PC-3 (cell line): ENCODE measurements at regions not wholly inside any gene's neighbourhood (a gene's known extent, or its start where the extent isn't known, plus 50 kb on each side); places are given as distances from the start of the nearest gene placed in this dataset.
A peak's percentile ranks its signal among the peaks of the same experiment; 100 is the strongest.

Experiments
- ATAC-seq: fragments of 200-7000 bp; cut with Tn5 transposase; 2 replicates; pipeline ENCODE4 v1.9.1; 2020; ENCODE audit warnings: mild to moderate bottlenecking, moderate library complexity
- BruUV-seq: library from RNA; stranded (reverse); fragments of 400-500 nt; replicated peaks from 2 replicates; lab custom pipeline; 2021; lab: Mats Ljungman, UMichigan
- CTCF ChIA-PET: fragments of 300-600 bp; sonication (Branson Sonifier 250); formaldehyde crosslinking; loops from one replicate; lab custom pipeline; 2022; ENCODE audit warnings: antibody characterized with exemption; lab: Charles Lee
- POLR2A ChIA-PET: fragments of 300-600 bp; sonication (Branson Sonifier 250); formaldehyde crosslinking; loops from one replicate; lab custom pipeline; 2022; ENCODE audit warnings: antibody characterized with exemption; ENCODE audit not compliant: unreplicated experiment; lab: Charles Lee
- DNase-seq: peaks from one replicate; pipeline ENCODE4 v3.0.0-alpha.2; 2015
- H2AFZ ChIP-seq: fragments of 300-600 bp; sonication (generic); 2 replicates; pipeline ENCODE4 v1.6.0; 2016; ENCODE audit warnings: antibody characterized with exemption, low read length
- H3F3A ChIP-seq: fragments of 300-600 bp; sonication (generic); one replicate; pipeline ENCODE4 v1.6.0; 2017; ENCODE audit warnings: antibody characterized with exemption, low read length, control low read depth, mild to moderate bottlenecking; ENCODE audit not compliant: unreplicated experiment
- H3K27ac ChIP-seq: fragments of 300-600 bp; sonication (generic); 2 replicates; pipeline ENCODE4 v1.5.1; 2016; ENCODE audit warnings: mild to moderate bottlenecking, low read length
- H3K27me3 ChIP-seq: fragments of 300-600 bp; sonication (generic); 2 replicates; pipeline ENCODE4 v1.6.1; 2016; ENCODE audit warnings: low read length, mixed read lengths
- H3K36me3 ChIP-seq: fragments of 300-600 bp; sonication (generic); 2 replicates; pipeline ENCODE4 v1.6.1; 2016; ENCODE audit warnings: low read depth, mixed run types, low read length, mixed read lengths
- H3K4me1 ChIP-seq: fragments of 300-600 bp; sonication (generic); 2 replicates; pipeline ENCODE4 v1.5.1; 2016; ENCODE audit warnings: low read length; ENCODE audit not compliant: insufficient read depth
- H3K4me2 ChIP-seq: fragments of 300-600 bp; sonication (generic); 2 replicates; pipeline ENCODE4 v1.6.0; 2016; ENCODE audit warnings: low read length
- H3K4me3 ChIP-seq: fragments of 300-600 bp; sonication (generic); 2 replicates; pipeline ENCODE4 v1.5.1; 2016; ENCODE audit warnings: mild to moderate bottlenecking, low read length, mixed read lengths
- H3K79me2 ChIP-seq: fragments of 300-600 bp; sonication (generic); 2 replicates; pipeline ENCODE4 v1.6.1; 2017; ENCODE audit warnings: low read length, mixed read lengths
- H3K9ac ChIP-seq: fragments of 300-600 bp; sonication (generic); 2 replicates; pipeline ENCODE4 v1.6.0; 2016; ENCODE audit warnings: mild to moderate bottlenecking, low read length
- H3K9me2 ChIP-seq: fragments of 300-600 bp; sonication (generic); replicated peaks from 2 replicates; pipeline ENCODE4 v1.6.1; 2016; ENCODE audit warnings: mixed run types, low read length, mixed read lengths
- H3K9me3 ChIP-seq: fragments of 300-600 bp; sonication (generic); 2 replicates; pipeline ENCODE4 v1.6.1; 2016; ENCODE audit warnings: low read length, mixed read lengths
- H4K20me1 ChIP-seq: fragments of 300-600 bp; sonication (generic); 2 replicates; pipeline ENCODE4 v1.6.1; 2016; ENCODE audit warnings: low read length, mixed read lengths
- EZH2 ChIP-seq: fragments of 300-600 bp; sonication (generic); IDR thresholded peaks from one replicate; pipeline ENCODE4 v1.6.1; 2017; ENCODE audit warnings: antibody characterized with exemption, mild to moderate bottlenecking, low read length; ENCODE audit not compliant: unreplicated experiment
- EZH2phosphoT487 ChIP-seq: fragments of 300-600 bp; sonication (generic); IDR thresholded peaks from 2 replicates; pipeline ENCODE4 v1.6.1; 2018; ENCODE audit warnings: mild to moderate bottlenecking, antibody characterized with exemption, low read length, borderline replicate concordance
- intact Hi-C: fragments of 100-400 bp; cut with micrococcal nuclease; formaldehyde crosslinking; loops from 2 replicates; pipeline ENCODE4 v1.9.0; 2023
- TF ChIP-seq, protein P1 (sequence below): fragments of 300-600 bp; sonication (generic); conservative IDR thresholded peaks from 2 replicates; pipeline ENCODE4 v1.5.1; 2017; ENCODE audit warnings: antibody characterized with exemption, low read depth, mild to moderate bottlenecking, low read length

DNA sequence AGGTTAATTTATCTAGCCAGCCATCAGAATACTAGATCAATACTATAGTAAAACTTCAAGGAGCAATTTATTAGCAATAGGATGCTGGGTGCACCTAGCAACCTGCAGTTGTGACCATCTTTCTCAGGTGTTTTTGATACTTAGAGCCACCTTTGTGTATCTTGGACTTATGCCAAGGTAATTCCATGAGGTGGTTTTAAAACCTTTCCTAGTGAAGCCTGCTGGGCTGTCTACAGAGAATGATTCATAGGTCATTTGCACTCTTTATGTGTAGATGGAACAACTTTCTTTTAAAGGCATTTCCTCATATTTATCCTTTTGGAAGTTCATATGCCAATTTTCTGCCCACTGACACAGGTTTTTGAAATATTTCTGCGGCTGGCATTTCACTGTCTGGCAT, 1030.1 kb upstream of the POU3F3 start:
- POLR2A ChIA-PET, result no interaction called here
- peak; percentile 64 for DNase-seq
- H3K27ac ChIP-seq, result no peak overlapping the region
- no peak overlapping the region for H3K4me3 ChIP-seq
- H4K20me1 ChIP-seq, result no peaks in the 10 kb centered on the region
- H3K79me2 ChIP-seq, result no peaks in the 10 kb centered on the region
- CTCF ChIA-PET, result no interaction called here
- H3K27me3 ChIP-seq, result no peaks in the 10 kb centered on the region
- no peaks in the 10 kb centered on the region for H3K36me3 ChIP-seq
- no peak for TF ChIP-seq EZH2
- TF ChIP-seq, protein P1, sequence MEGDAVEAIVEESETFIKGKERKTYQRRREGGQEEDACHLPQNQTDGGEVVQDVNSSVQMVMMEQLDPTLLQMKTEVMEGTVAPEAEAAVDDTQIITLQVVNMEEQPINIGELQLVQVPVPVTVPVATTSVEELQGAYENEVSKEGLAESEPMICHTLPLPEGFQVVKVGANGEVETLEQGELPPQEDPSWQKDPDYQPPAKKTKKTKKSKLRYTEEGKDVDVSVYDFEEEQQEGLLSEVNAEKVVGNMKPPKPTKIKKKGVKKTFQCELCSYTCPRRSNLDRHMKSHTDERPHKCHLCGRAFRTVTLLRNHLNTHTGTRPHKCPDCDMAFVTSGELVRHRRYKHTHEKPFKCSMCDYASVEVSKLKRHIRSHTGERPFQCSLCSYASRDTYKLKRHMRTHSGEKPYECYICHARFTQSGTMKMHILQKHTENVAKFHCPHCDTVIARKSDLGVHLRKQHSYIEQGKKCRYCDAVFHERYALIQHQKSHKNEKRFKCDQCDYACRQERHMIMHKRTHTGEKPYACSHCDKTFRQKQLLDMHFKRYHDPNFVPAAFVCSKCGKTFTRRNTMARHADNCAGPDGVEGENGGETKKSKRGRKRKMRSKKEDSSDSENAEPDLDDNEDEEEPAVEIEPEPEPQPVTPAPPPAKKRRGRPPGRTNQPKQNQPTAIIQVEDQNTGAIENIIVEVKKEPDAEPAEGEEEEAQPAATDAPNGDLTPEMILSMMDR, result no peak
- no peak for TF ChIP-seq EZH2phosphoT487
- no peak for ATAC-seq
- no peaks in the 10 kb centered on the region for H3F3A ChIP-seq
- H3K4me1 ChIP-seq, result no peaks in the 10 kb centered on the region; the same call in 1 of the 2 replicates
- 0 out of 2 replicates have a peak, but pooled peaks cover 3% of the 10 kb centered on the region for H3K9me3 ChIP-seq
- no peak overlapping the region for H3K4me2 ChIP-seq
- no peak overlapping the region for H2AFZ ChIP-seq
- H3K9me2 ChIP-seq, result no peaks in the 10 kb centered on the region
- H3K9ac ChIP-seq, result no peak overlapping the region
- intact Hi-C loops, result no loop called here
- BruUV-seq, result no TSS peak

DNA sequence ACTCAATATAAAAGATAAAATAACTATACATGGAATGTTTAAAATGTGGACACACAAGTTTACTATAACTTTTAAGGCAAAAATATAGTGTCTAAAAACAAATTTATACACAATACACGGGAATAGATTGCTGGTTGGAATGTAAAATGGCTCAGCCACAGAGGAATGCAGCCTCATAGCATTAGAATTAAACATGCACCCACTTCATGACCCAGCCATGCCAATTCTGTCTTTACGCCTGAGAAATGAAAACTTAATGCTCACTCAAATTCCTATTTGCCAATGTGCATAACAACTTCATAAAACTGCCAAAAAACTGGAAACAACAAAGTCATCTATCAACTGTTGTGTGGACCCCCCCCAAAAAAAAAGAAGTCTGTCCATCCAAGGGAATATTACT, 1006.6 kb upstream of the POU3F3 start:
- H3K27ac ChIP-seq, result no peak overlapping the region

DNA sequence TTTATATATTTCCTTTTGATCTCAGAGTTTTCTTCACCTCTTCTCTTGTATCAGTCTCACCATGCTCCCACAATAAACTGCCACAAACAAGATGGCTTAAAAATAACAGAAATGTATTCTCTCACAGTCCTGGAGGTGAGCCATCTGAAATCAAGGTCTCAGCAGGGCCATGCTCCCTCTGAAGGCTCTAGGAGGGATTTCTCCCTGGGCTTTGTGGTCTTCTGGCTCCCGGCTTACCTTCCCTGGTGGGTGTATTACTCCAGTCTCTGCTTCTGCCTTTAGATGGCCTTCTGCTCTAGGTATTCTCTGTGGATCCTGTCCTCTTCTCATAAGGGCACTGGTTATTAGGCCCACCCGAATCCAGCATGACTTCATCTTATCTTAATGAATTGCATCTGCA, 994.7 kb upstream of the POU3F3 start:
- BruUV-seq, result no TSS peak
- Histone ChIP-seq H3K4me1 (no peaks in the 10 kb centered on the region), H3K27me3 (no peaks in the 10 kb centered on the region; the same call in 1 of the 2 replicates), H3F3A (no peaks in the 10 kb centered on the region), H3K27ac (no peak overlapping the region), H4K20me1 (no peaks in the 10 kb centered on the region), H3K4me3 (no peak overlapping the region), H3K4me2 (no peak overlapping the region), H2AFZ (no peak overlapping the region), H3K79me2 (no peaks in the 10 kb centered on the region), H3K9me2 (no peaks in the 10 kb centered on the region), H3K9ac (no peak overlapping the region), H3K9me3 (no peaks in the 10 kb centered on the region), H3K36me3 (no peaks in the 10 kb centered on the region)
- intact Hi-C loops, result no loop called here
- ChIA-PET POLR2A (no interaction called here), CTCF (no interaction called here)
- ATAC-seq, result no peak
- TF ChIP-seq EZH2phosphoT487 (no peak), EZH2 (no peak)
- TF ChIP-seq, protein P1, result no peak
- DNase-seq, result no peak

More for the DNA sequence above, 1006.6 kb upstream of the POU3F3 start:
- Histone ChIP-seq H3K4me3 (no peak overlapping the region), H3K9me2 (no peaks in the 10 kb centered on the region), H3K9me3 (no peaks in the 10 kb centered on the region), H3K4me1 (no peaks in the 10 kb centered on the region), H3K79me2 (no peaks in the 10 kb centered on the region), H3K4me2 (no peak overlapping the region), H3K27me3 (peaks cover 28% of the 10 kb centered on the region), H3F3A (no peaks in the 10 kb centered on the region), H3K9ac (no peak overlapping the region), H3K36me3 (no peaks in the 10 kb centered on the region), H2AFZ (no peak overlapping the region), H4K20me1 (no peaks in the 10 kb centered on the region)
- no TSS peak for BruUV-seq
- POLR2A ChIA-PET, result no interaction called here
- DNase-seq (no peak), ATAC-seq (no peak)
- TF ChIP-seq EZH2phosphoT487 (no peak), EZH2 (no peak)
- intact Hi-C loops, result no loop called here
- CTCF ChIA-PET, result no interaction called here
